ENCODE measurements at regions not wholly inside any gene's neighbourhood (a gene's known extent, or its start where the extent isn't known, plus 50 kb on each side); places are given as distances from the start of the nearest gene placed in this dataset.

GRCh38 chr2:128836559-128837100 is 518.0 kb upstream of the HS6ST1 start:
- Histone ChIP-seq H3K4me3 (no peak overlapping the region), H4K20me1 (ENCODE audit: insufficient read depth, poor library complexity, severe bottlenecking) (no peaks in the 10 kb centered on the region), H3K36me3 (replicated peaks; ENCODE audit: insufficient read depth, low read depth) (no peaks in the 10 kb centered on the region), H3K9me2 (replicated peaks; ENCODE audit: insufficient read depth) (no peaks in the 10 kb centered on the region), H3K9me3 (ENCODE audit: low read depth) (no peaks in the 10 kb centered on the region), H3K27me3 (no peaks in the 10 kb centered on the region), H3K27ac (no peak overlapping the region), H2AFZ (no peak overlapping the region), H3K79me2 (no peaks in the 10 kb centered on the region), H3K4me2 (no peak overlapping the region), H3K4me1 (ENCODE audit: insufficient read depth) (no peaks in the 10 kb centered on the region)
- TF ChIP-seq CTCF (IDR thresholded peaks at IDR 0.05; ENCODE audit: poor library complexity) = no peak
- no peak for TF ChIP-seq EZH2 (IDR thresholded peaks at IDR 0.05; ENCODE audit: borderline replicate concordance)
- no peak for TF ChIP-seq EZH2phosphoT487 (IDR thresholded peaks at IDR 0.05; ENCODE audit: low read depth, severe bottlenecking, unreplicated experiment)
- DNase-seq (ENCODE audit: low spot score) = no peak
- 83% methylated on average over 5 of the region's 5 CpGs for WGBS (ENCODE audit: low lambda C conversion rate, missing lambda C conversion rate)

- H2AFZ ChIP-seq = no peak overlapping the region
- H3K9me3 ChIP-seq (ENCODE audit: low read depth) = no peaks in the 10 kb centered on the region
- H3K4me1 ChIP-seq (ENCODE audit: insufficient read depth) = no peaks in the 10 kb centered on the region
- no peak for DNase-seq (ENCODE audit: low spot score)
- no peak overlapping the region for H3K4me2 ChIP-seq
- no peaks in the 10 kb centered on the region for H3K79me2 ChIP-seq
- H3K27ac ChIP-seq = no peak overlapping the region
- TF ChIP-seq EZH2 (IDR thresholded peaks at IDR 0.05; ENCODE audit: borderline replicate concordance) = no peak
- TF ChIP-seq EZH2phosphoT487 (IDR thresholded peaks at IDR 0.05; ENCODE audit: low read depth, severe bottlenecking, unreplicated experiment) = no peak
- TF ChIP-seq CTCF (IDR thresholded peaks at IDR 0.05; ENCODE audit: poor library complexity) = no peak
- no peaks in the 10 kb centered on the region for H3K36me3 ChIP-seq (replicated peaks; ENCODE audit: insufficient read depth, low read depth)
- H4K20me1 ChIP-seq (ENCODE audit: insufficient read depth, poor library complexity, severe bottlenecking) = no peaks in the 10 kb centered on the region
- 97% methylated on average over 5 of the region's 5 CpGs for WGBS (ENCODE audit: low lambda C conversion rate, missing lambda C conversion rate)
- H3K4me3 ChIP-seq = no peak overlapping the region
- H3K27me3 ChIP-seq = no peaks in the 10 kb centered on the region
- H3K9me2 ChIP-seq (replicated peaks; ENCODE audit: insufficient read depth) = no peaks in the 10 kb centered on the region
These were observed 519.6 kb upstream of the HS6ST1 start for GRCh38 chr2:128838244-128838643.

GRCh38 chr2:128841803-128842202 is 523.1 kb upstream of the HS6ST1 start:
- H3K9me2 ChIP-seq (replicated peaks; ENCODE audit: insufficient read depth) = no peaks in the 10 kb centered on the region
- no peaks in the 10 kb centered on the region for H4K20me1 ChIP-seq (ENCODE audit: insufficient read depth, poor library complexity, severe bottlenecking)
- no peaks in the 10 kb centered on the region for H3K36me3 ChIP-seq (replicated peaks; ENCODE audit: insufficient read depth, low read depth)
- DNase-seq (ENCODE audit: low spot score) = no peak
- H3K4me3 ChIP-seq = no peak overlapping the region
- no peaks in the 10 kb centered on the region for H3K27me3 ChIP-seq
- no peak overlapping the region for H3K4me2 ChIP-seq
- no peaks in the 10 kb centered on the region for H3K9me3 ChIP-seq (ENCODE audit: low read depth)
- TF ChIP-seq EZH2 (IDR thresholded peaks at IDR 0.05; ENCODE audit: borderline replicate concordance) = no peak
- no peak for TF ChIP-seq CTCF (IDR thresholded peaks at IDR 0.05; ENCODE audit: poor library complexity)
- TF ChIP-seq EZH2phosphoT487 (IDR thresholded peaks at IDR 0.05; ENCODE audit: low read depth, severe bottlenecking, unreplicated experiment) = no peak
- H3K27ac ChIP-seq = no peak overlapping the region
- no peaks in the 10 kb centered on the region for H3K79me2 ChIP-seq
- 68% methylated on average over 3 of the region's 3 CpGs for WGBS (ENCODE audit: low lambda C conversion rate, missing lambda C conversion rate)
- H3K4me1 ChIP-seq (ENCODE audit: insufficient read depth) = no peaks in the 10 kb centered on the region
- no peak overlapping the region for H2AFZ ChIP-seq

GRCh38 chr2:128867311-128867710 is 548.6 kb upstream of the HS6ST1 start:
- DNase-seq (ENCODE audit: low spot score) = no peak
- H3K36me3 ChIP-seq (replicated peaks; ENCODE audit: insufficient read depth, low read depth) = no peaks in the 10 kb centered on the region
- H3K4me3 ChIP-seq = no peak overlapping the region
- H3K4me2 ChIP-seq = no peak overlapping the region
- 40% methylated on average over 9 of the region's 9 CpGs for WGBS (ENCODE audit: low lambda C conversion rate, missing lambda C conversion rate)
- TF ChIP-seq CTCF (IDR thresholded peaks at IDR 0.05; ENCODE audit: poor library complexity) = no peak
- TF ChIP-seq EZH2 (IDR thresholded peaks at IDR 0.05; ENCODE audit: borderline replicate concordance) = no peak
- no peak for TF ChIP-seq EZH2phosphoT487 (IDR thresholded peaks at IDR 0.05; ENCODE audit: low read depth, severe bottlenecking, unreplicated experiment)
- H3K9me2 ChIP-seq (replicated peaks; ENCODE audit: insufficient read depth) = no peaks in the 10 kb centered on the region
- no peaks in the 10 kb centered on the region for H3K27me3 ChIP-seq
- no peaks in the 10 kb centered on the region for H3K4me1 ChIP-seq (ENCODE audit: insufficient read depth)
- H3K9me3 ChIP-seq (ENCODE audit: low read depth) = no peaks in the 10 kb centered on the region
- H3K79me2 ChIP-seq = no peaks in the 10 kb centered on the region
- H2AFZ ChIP-seq = no peak overlapping the region
- no peak overlapping the region for H3K27ac ChIP-seq
- H4K20me1 ChIP-seq (ENCODE audit: insufficient read depth, poor library complexity, severe bottlenecking) = no peaks in the 10 kb centered on the region
